ENCODE measurements at regions not wholly inside any gene's neighbourhood (a gene's known extent, or its start where the extent isn't known, plus 50 kb on each side); places are given as distances from the start of the nearest gene placed in this dataset.

- no peak for TF ChIP-seq CTCF (IDR thresholded peaks at IDR 0.05; ENCODE audit: poor library complexity)
- no peak for TF ChIP-seq EZH2 (IDR thresholded peaks at IDR 0.05; ENCODE audit: borderline replicate concordance)
- no peak for TF ChIP-seq EZH2phosphoT487 (IDR thresholded peaks at IDR 0.05; ENCODE audit: low read depth, severe bottlenecking, unreplicated experiment)
These were observed 89.4 kb upstream of the MAPRE2 start for GRCh38 chr18:34951625-34952379.

Data from hepatocyte (in vitro differentiated cells).